BE2C (cell line): ENCODE measurements at regions not wholly inside any gene's neighbourhood (a gene's known extent, or its start where the extent isn't known, plus 50 kb on each side); places are given as distances from the start of the nearest gene placed in this dataset.

ENCODE experiments used
- DNase-seq: peaks from one replicate; pipeline ENCODE4 v3.0.0-alpha.2; 2020
- H3K27me3 ChIP-seq: fragments of 250-450 bp; sonication (Bioruptor Pico); 2 replicates; pipeline ENCODE4 v1.5.1; 2020; ENCODE audit warnings: mild to moderate bottlenecking
- H3K36me3 ChIP-seq: fragments of 250-450 bp; sonication (Bioruptor Pico); 2 replicates; pipeline ENCODE4 v1.5.1; 2020; ENCODE audit warnings: mild to moderate bottlenecking
- H3K4me1 ChIP-seq: fragments of 250-450 bp; sonication (Bioruptor Pico); 2 replicates; pipeline ENCODE4 v1.5.1; 2020
- H3K4me3 ChIP-seq: 2 replicates; pipeline ENCODE4 v1.5.1; 2011; ENCODE audit warnings: low read depth, low read length
- H3K9me3 ChIP-seq: fragments of 250-450 bp; sonication (Bioruptor Pico); 2 replicates; pipeline ENCODE4 v1.5.1; 2020
- TF ChIP-seq, protein P1 (sequence below): IDR thresholded peaks from 2 replicates; pipeline ENCODE4 v1.5.1; 2012; ENCODE audit warnings: mild to moderate bottlenecking, low read depth, low read length

DNA sequence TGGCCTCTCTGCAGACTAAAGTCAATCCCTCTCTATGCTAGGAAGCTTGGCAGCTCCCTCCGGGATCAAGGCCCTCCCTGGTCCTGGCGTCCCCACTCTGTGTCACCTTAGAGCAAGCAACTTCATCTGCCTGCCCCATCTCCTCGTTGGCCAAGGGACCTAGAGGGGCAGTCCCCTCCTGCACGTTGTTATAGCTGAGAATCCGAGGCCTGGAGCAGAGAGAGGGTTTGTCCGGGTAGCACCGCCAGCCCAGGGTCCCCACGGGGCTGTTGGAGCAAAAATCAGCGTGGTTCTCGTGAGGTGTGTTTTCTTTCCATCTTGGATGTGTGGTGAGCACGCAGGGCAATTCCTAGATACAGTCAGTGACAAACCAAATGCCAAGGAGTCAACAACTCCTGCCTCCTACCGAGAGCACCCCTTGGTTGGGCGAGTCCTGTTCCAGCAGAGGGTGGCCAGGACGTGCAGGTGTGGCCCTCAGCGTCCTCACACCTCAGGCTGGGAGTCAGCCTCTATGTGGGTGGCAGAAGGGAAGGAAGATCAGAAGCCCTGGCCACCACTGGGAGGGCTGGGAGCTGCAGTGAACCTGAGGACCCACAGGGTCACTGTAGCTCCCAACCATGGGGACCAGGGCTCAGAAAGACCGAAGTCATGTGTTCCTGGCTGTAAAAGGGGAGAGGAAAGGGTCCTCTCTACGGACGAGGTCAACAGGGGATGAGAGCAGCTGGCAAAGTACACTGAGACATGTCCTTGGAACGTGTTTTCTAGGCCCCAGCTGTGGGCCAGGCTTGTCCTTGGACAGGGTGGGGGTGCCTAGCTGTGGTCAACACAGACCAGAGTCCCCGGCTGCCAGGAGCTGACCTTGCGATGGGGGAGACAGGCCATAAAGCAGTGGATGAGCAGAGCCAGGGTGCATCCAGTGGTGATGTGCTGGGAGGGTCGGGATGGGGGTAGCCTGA lies 85.6 kb upstream of the CIBAR2 start:
- no peak for DNase-seq
- H3K9me3 ChIP-seq, result no peaks in the 10 kb centered on the region
- H3K36me3 ChIP-seq, result peaks cover 2% of the 10 kb centered on the region; the same call in 1 of the 2 replicates
- no peak overlapping the region for H3K4me3 ChIP-seq
- H3K4me1 ChIP-seq, result peaks cover 38% of the 10 kb centered on the region
- H3K27me3 ChIP-seq, result no peaks in the 10 kb centered on the region
- TF ChIP-seq, protein P1, sequence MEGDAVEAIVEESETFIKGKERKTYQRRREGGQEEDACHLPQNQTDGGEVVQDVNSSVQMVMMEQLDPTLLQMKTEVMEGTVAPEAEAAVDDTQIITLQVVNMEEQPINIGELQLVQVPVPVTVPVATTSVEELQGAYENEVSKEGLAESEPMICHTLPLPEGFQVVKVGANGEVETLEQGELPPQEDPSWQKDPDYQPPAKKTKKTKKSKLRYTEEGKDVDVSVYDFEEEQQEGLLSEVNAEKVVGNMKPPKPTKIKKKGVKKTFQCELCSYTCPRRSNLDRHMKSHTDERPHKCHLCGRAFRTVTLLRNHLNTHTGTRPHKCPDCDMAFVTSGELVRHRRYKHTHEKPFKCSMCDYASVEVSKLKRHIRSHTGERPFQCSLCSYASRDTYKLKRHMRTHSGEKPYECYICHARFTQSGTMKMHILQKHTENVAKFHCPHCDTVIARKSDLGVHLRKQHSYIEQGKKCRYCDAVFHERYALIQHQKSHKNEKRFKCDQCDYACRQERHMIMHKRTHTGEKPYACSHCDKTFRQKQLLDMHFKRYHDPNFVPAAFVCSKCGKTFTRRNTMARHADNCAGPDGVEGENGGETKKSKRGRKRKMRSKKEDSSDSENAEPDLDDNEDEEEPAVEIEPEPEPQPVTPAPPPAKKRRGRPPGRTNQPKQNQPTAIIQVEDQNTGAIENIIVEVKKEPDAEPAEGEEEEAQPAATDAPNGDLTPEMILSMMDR, result no peak

DNA sequence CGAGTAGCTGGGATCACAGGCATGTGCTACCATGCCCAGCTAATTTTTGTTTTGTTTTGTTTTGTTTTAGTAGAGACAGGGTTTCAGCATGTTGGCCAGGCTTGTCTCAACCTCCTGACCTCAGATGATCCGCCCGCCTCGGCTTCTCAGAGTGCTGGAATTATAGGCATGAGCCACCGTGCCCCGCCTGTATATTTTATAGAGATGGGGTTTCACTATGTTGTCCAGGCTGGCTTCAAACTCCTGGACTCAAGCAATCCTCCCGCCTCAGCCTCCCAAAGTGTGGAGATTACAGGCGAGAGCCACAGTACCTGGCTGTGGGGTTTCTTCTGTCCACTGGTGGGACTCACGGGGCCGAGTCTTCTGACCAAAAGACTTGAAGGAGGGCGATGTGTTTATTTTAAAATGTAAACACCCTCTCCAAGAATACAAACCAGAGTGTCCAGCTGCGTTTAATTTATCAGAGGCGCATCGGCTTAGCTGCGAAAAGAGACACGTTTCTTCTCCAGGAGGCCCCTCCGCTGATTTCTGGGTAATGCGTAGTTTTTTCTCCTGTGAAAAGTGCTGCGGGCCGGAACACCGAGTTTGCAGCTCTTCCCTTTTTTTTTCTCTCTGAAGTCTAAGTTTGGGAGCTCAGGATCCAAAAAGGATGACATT lies 86.9 kb upstream of the CIBAR2 start:
- H3K4me3 ChIP-seq, result no peak overlapping the region
- H3K27me3 ChIP-seq, result no peaks in the 10 kb centered on the region
- TF ChIP-seq, protein P1, result no peak
- H3K36me3 ChIP-seq, result peaks cover 2% of the 10 kb centered on the region
- peaks cover 43% of the 10 kb centered on the region for H3K4me1 ChIP-seq
- no peaks in the 10 kb centered on the region for H3K9me3 ChIP-seq
- DNase-seq, result no peak

DNA sequence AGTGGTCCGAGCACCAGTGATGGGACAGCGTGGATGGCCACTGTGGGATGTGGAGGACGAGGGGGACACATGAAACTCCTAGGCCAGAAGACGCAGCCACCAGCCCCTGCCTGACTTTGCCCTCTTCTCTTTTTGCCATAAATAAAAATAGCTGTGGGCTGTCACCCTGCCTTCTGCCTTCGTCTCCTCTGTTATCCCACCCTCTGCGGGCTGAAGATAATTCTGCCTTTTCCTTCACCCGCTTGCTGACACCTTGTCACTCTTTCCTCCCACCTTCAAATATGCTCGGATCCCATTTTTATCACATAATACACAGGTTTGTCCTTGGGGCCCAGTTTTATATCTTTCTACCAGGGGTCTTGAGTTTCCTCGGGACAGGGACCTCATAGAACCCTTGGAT lies 87.6 kb upstream of the CIBAR2 start:
- TF ChIP-seq, protein P1, result no peak
- Histone ChIP-seq H3K4me3 (no peak overlapping the region), H3K36me3 (no peaks in the 10 kb centered on the region; the same call in 1 of the 2 replicates), H3K4me1 (peaks cover 43% of the 10 kb centered on the region), H3K27me3 (no peaks in the 10 kb centered on the region), H3K9me3 (no peaks in the 10 kb centered on the region)
- DNase-seq, result no peak

DNA sequence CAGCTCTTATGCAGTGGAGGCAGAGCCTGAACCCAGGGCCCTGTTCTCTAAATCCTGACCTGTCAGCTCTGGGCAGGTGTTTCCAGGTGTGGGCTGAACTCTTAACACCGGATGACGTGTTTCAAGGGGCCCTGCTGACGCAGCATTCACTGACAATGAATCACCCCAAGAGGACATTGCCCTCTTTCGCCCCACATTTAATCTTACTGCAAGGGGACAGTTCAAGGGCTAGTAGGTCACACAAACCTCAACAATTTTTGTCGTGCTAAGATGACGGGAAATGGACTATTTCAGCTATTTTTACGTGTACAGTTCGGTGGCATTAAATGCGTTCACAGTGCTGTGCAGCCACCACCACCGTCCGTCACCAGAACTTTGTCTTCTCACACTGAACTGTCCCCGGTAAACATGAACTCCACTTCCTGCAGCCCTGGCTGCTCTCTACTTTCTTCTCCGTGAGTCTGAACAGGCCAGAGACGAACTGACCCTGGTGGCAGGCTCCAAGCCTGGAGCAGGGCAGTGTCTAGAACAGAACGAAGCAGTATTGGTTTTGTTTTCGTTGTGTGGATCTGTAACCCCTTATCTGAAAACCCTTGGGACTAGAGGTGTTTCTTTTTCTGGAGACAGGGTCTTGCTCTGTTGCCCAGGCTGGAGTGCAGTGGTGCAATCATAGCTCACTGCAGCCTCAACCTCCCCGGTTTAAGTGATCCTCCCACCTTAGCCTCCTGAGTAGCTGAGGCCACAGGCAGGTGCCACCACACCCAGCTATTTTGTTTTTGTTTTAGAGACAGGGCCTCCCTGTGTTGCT lies 88.4 kb upstream of the CIBAR2 start:
- no peaks in the 10 kb centered on the region for H3K9me3 ChIP-seq
- peaks cover 43% of the 10 kb centered on the region for H3K4me1 ChIP-seq
- DNase-seq, result no peak
- no peaks in the 10 kb centered on the region; the same call in 1 of the 2 replicates for H3K36me3 ChIP-seq
- TF ChIP-seq, protein P1, result no peak
- H3K4me3 ChIP-seq, result no peak overlapping the region
- H3K27me3 ChIP-seq, result no peaks in the 10 kb centered on the region

DNA sequence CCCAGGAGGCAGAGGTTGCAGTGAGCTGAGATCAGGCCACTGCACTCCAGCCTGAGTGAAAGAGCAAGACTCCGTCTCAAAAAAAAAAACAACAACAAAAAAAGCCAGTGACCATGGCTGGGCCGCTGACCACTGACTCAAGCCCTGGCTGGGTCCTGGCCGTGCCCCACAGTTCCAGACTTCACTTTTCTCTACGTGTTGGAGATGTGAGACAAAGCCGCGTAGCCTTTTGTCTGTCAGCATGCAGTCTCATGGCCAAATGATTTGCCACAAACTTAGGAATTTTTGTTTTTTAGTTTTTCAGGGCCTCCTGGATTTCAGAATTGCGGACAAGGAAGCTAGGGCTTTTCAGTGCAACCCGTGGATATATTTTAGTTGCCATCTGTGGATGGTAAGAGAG lies 89.3 kb upstream of the CIBAR2 start:
- no peak for DNase-seq
- TF ChIP-seq, protein P1, result no peak
- no peaks in the 10 kb centered on the region for H3K9me3 ChIP-seq
- H3K27me3 ChIP-seq, result no peaks in the 10 kb centered on the region
- no peaks in the 10 kb centered on the region; the same call in 1 of the 2 replicates for H3K36me3 ChIP-seq
- no peak overlapping the region for H3K4me3 ChIP-seq
- H3K4me1 ChIP-seq, result peaks cover 41% of the 10 kb centered on the region
